Right atrium auricular region (tissue), 2 donors: ENCODE measurements at regions not wholly inside any gene's neighbourhood (a gene's known extent, or its start where the extent isn't known, plus 50 kb on each side); places are given as distances from the start of the nearest gene placed in this dataset.

Experiments
- DNase-seq: peaks from one replicate; pipeline ENCODE4 v3.0.0-alpha.2; 2019; ENCODE audit warnings: low spot score
- H3K27ac ChIP-seq, 2 donors: fragments of 200-600 bp; sonication (generic); 1 replicate in 1 of 2; 2 replicates in 1 of 2; pipeline ENCODE4 v1.5.1; 2016 to 2019
- H3K27me3 ChIP-seq, 2 donors: fragments of 200-600 bp; sonication (generic); one replicate each; pipeline versions ENCODE4 v1.5.1 to v1.6.0; 2017 to 2019
- H3K36me3 ChIP-seq: fragments of 200-600 bp; sonication (generic); one replicate; pipeline ENCODE4 v1.5.1; 2016
- H3K4me1 ChIP-seq, 2 donors: fragments of 200-600 bp; sonication (generic); one replicate each; pipeline versions ENCODE4 v1.5.1 to v1.6.0; 2017 to 2019
- H3K4me3 ChIP-seq, 2 donors: fragments of 200-600 bp; sonication (generic); 1 replicate in 1 of 2; 2 replicates in 1 of 2; pipeline ENCODE4 v1.5.1; 2017 to 2019; ENCODE audit warnings: mild to moderate bottlenecking in 1 of 2, moderate library complexity in 1 of 2
- H3K9me3 ChIP-seq, 2 donors: fragments of 200-600 bp; sonication (generic); one replicate each; pipeline ENCODE4 v1.5.1; 2019
- CTCF ChIP-seq, 2 donors: fragments of 200-600 bp; sonication (generic); IDR thresholded peaks; one replicate each; pipeline ENCODE4 v1.5.1; 2019; ENCODE audit warnings: antibody characterized with exemption in 2 of 2

- Histone ChIP-seq H3K4me3 (no peak overlapping the region), H3K9me3 (peaks cover 0 to 12% of the 10 kb centered on the region in 2 donors), H3K27ac (no peak overlapping the region), H3K4me1 (no peaks in the 10 kb centered on the region), H3K36me3 (no peaks in the 10 kb centered on the region), H3K27me3 (no peaks in the 10 kb centered on the region)
- DNase-seq = no peak
- TF ChIP-seq CTCF (IDR thresholded peaks at IDR 0.05) = no peak
These were observed 396.7 kb upstream of the SORCS1 start for GRCh38 chr10:107561136-107561650.

GRCh38 chr10:107557916-107558315, 393.4 kb upstream of the SORCS1 start:
- DNase-seq = no peak
- H3K36me3 ChIP-seq = no peaks in the 10 kb centered on the region
- H3K27me3 ChIP-seq = no peaks in the 10 kb centered on the region
- no peak overlapping the region for H3K27ac ChIP-seq
- H3K4me1 ChIP-seq = no peaks in the 10 kb centered on the region
- H3K4me3 ChIP-seq = no peak overlapping the region
- no peak for TF ChIP-seq CTCF (IDR thresholded peaks at IDR 0.05)
- H3K9me3 ChIP-seq = no peaks in the 10 kb centered on the region

GRCh38 chr10:107554333-107554732, 389.8 kb upstream of the SORCS1 start:
- no peak overlapping the region for H3K27ac ChIP-seq
- DNase-seq = no peak
- no peaks in the 10 kb centered on the region for H3K36me3 ChIP-seq
- H3K27me3 ChIP-seq = no peaks in the 10 kb centered on the region
- TF ChIP-seq CTCF (IDR thresholded peaks at IDR 0.05) = no peak
- no peak overlapping the region for H3K4me3 ChIP-seq
- no peaks in the 10 kb centered on the region for H3K9me3 ChIP-seq
- no peaks in the 10 kb centered on the region for H3K4me1 ChIP-seq

GRCh38 chr10:107553470-107553869, 389.0 kb upstream of the SORCS1 start:
- TF ChIP-seq CTCF (IDR thresholded peaks at IDR 0.05) = no peak
- H3K4me1 ChIP-seq = no peaks in the 10 kb centered on the region
- H3K9me3 ChIP-seq = no peaks in the 10 kb centered on the region
- H3K36me3 ChIP-seq = no peaks in the 10 kb centered on the region
- no peak overlapping the region for H3K27ac ChIP-seq
- DNase-seq = no peak
- no peaks in the 10 kb centered on the region for H3K27me3 ChIP-seq
- no peak overlapping the region for H3K4me3 ChIP-seq

GRCh38 chr10:107552963-107553362, 388.5 kb upstream of the SORCS1 start:
- no peaks in the 10 kb centered on the region for H3K27me3 ChIP-seq
- no peaks in the 10 kb centered on the region for H3K36me3 ChIP-seq
- no peak for DNase-seq
- H3K4me1 ChIP-seq = no peaks in the 10 kb centered on the region
- H3K4me3 ChIP-seq = no peak overlapping the region
- no peak for TF ChIP-seq CTCF (IDR thresholded peaks at IDR 0.05)
- no peak overlapping the region for H3K27ac ChIP-seq
- no peaks in the 10 kb centered on the region for H3K9me3 ChIP-seq

GRCh38 chr10:107548301-107548700, 383.8 kb upstream of the SORCS1 start:
- Histone ChIP-seq H3K4me1 (no peaks in the 10 kb centered on the region), H3K4me3 (no peak overlapping the region), H3K27ac (no peak overlapping the region), H3K9me3 (no peaks in the 10 kb centered on the region), H3K27me3 (no peaks in the 10 kb centered on the region), H3K36me3 (no peaks in the 10 kb centered on the region)
- no peak for TF ChIP-seq CTCF (IDR thresholded peaks at IDR 0.05)
- DNase-seq = no peak
